DOHH2 (cell line): ENCODE measurements at regions not wholly inside any gene's neighbourhood (a gene's known extent, or its start where the extent isn't known, plus 50 kb on each side); places are given as distances from the start of the nearest gene placed in this dataset.

ENCODE experiments used
- H3F3A ChIP-seq: fragments of 200-600 bp; sonication (generic), shearing (Covaris generic); 2 replicates; pipeline ENCODE4 v1.6.0; 2016; ENCODE audit warnings: antibody characterized with exemption, mild to moderate bottlenecking; ENCODE audit not compliant: control insufficient read depth, insufficient read depth
- H3K27ac ChIP-seq: fragments of 200-600 bp; sonication (generic); 2 replicates; pipeline ENCODE4 v1.5.1; 2014; ENCODE audit warnings: low read depth, mild to moderate bottlenecking, low read length, moderate library complexity
- H3K27me3 ChIP-seq: fragments of 200-600 bp; sonication (generic); 2 replicates; pipeline ENCODE4 v1.6.1; 2014; ENCODE audit warnings: mild to moderate bottlenecking, low read length, mixed read lengths; ENCODE audit not compliant: control insufficient read depth
- H3K36me3 ChIP-seq: fragments of 200-600 bp; sonication (generic); 2 replicates; pipeline ENCODE4 v1.6.1; 2014; ENCODE audit warnings: mild to moderate bottlenecking, low read length, moderate library complexity, mixed read lengths; ENCODE audit not compliant: control insufficient read depth
- H3K4me1 ChIP-seq: fragments of 200-600 bp; sonication (generic); 2 replicates; pipeline ENCODE4 v1.6.1; 2014; ENCODE audit warnings: mild to moderate bottlenecking, low read length, mixed read lengths; ENCODE audit not compliant: control insufficient read depth
- H3K4me2 ChIP-seq: fragments of 200-600 bp; sonication (generic); 2 replicates; pipeline ENCODE4 v1.6.0; 2014; ENCODE audit warnings: mild to moderate bottlenecking, low read length, moderate library complexity
- H3K4me3 ChIP-seq: fragments of 200-600 bp; sonication (generic); 2 replicates; pipeline ENCODE4 v1.5.1; 2014; ENCODE audit warnings: mild to moderate bottlenecking, low read length, mixed read lengths
- H3K79me2 ChIP-seq: fragments of 200-600 bp; sonication (generic); 2 replicates; pipeline ENCODE4 v1.6.1; 2014; ENCODE audit warnings: mild to moderate bottlenecking, low read length, mixed read lengths; ENCODE audit not compliant: control insufficient read depth
- H3K9me2 ChIP-seq: fragments of 200-600 bp; sonication (generic); replicated peaks from 2 replicates; pipeline ENCODE4 v1.6.1; 2014; ENCODE audit warnings: mild to moderate bottlenecking, low read length, mixed read lengths; ENCODE audit not compliant: control insufficient read depth
- H3K9me3 ChIP-seq: fragments of 200-600 bp; sonication (generic); 2 replicates; pipeline ENCODE4 v1.6.1; 2014; ENCODE audit warnings: antibody characterized with exemption, low read length, mixed read lengths; ENCODE audit not compliant: control insufficient read depth, insufficient read depth
- H4K20me1 ChIP-seq: fragments of 200-600 bp; sonication (generic); 2 replicates; pipeline ENCODE4 v1.6.0; 2014; ENCODE audit warnings: low read depth, mild to moderate bottlenecking, antibody characterized with exemption, low read length, moderate library complexity; ENCODE audit not compliant: control insufficient read depth, insufficient read depth
- CTCF ChIP-seq: fragments of 200-600 bp; sonication (generic); IDR thresholded peaks from one replicate; pipeline ENCODE4 v1.5.1; 2014; ENCODE audit warnings: antibody characterized with exemption, mild to moderate bottlenecking, low read depth, low read length; ENCODE audit not compliant: poor library complexity, severe bottlenecking
- EZH2phosphoT487 ChIP-seq: fragments of 200-600 bp; sonication (generic); IDR thresholded peaks from 2 replicates; pipeline ENCODE4 v1.6.1; 2017; ENCODE audit warnings: borderline replicate concordance, mild to moderate bottlenecking, antibody characterized with exemption, low read length, moderate library complexity, mixed read lengths

GRCh38 chr7:155365146-155365874 is 67.6 kb downstream of the INSIG1 start:
- Histone ChIP-seq H3K9me2 (no peaks in the 10 kb centered on the region), H3F3A (no peaks in the 10 kb centered on the region), H3K36me3 (no peaks in the 10 kb centered on the region), H3K4me1 (peaks cover 36% of the 10 kb centered on the region), H3K9me3 (no peaks in the 10 kb centered on the region), H3K79me2 (no peaks in the 10 kb centered on the region), H4K20me1 (no peaks in the 10 kb centered on the region), H3K4me3 (no peak overlapping the region), H3K27me3 (peaks cover 27% of the 10 kb centered on the region), H3K27ac (no peak overlapping the region), H3K4me2 (no peak overlapping the region)
- TF ChIP-seq EZH2phosphoT487 (no peak), CTCF (no peak)

- Histone ChIP-seq H3K4me3 (no peak overlapping the region), H3K27ac (no peak overlapping the region), H3K36me3 (no peaks in the 10 kb centered on the region), H3K27me3 (peaks cover 40% of the 10 kb centered on the region), H3K9me2 (no peaks in the 10 kb centered on the region), H3K79me2 (no peaks in the 10 kb centered on the region), H3K4me1 (peaks cover 6% of the 10 kb centered on the region), H3K4me2 (no peak overlapping the region), H3F3A (no peaks in the 10 kb centered on the region), H4K20me1 (no peaks in the 10 kb centered on the region), H3K9me3 (no peaks in the 10 kb centered on the region)
- TF ChIP-seq CTCF (no peak), EZH2phosphoT487 (no peak)
These were observed 71.4 kb downstream of the INSIG1 start for GRCh38 chr7:155368894-155369600.

- H3F3A ChIP-seq = no peaks in the 10 kb centered on the region
- no peak overlapping the region for H3K4me3 ChIP-seq
- H3K9me3 ChIP-seq = no peaks in the 10 kb centered on the region
- H3K27me3 ChIP-seq = peaks cover 36% of the 10 kb centered on the region
- no peak overlapping the region for H3K4me2 ChIP-seq
- H3K27ac ChIP-seq = no peak overlapping the region
- H3K79me2 ChIP-seq = no peaks in the 10 kb centered on the region
- H3K36me3 ChIP-seq = no peaks in the 10 kb centered on the region
- H3K4me1 ChIP-seq = no peaks in the 10 kb centered on the region
- H3K9me2 ChIP-seq = no peaks in the 10 kb centered on the region
- TF ChIP-seq CTCF (no peak), EZH2phosphoT487 (no peak)
- no peaks in the 10 kb centered on the region for H4K20me1 ChIP-seq
These were observed 72.1 kb downstream of the INSIG1 start for GRCh38 chr7:155369766-155370165.
